ENCODE measurements at regions not wholly inside any gene's neighbourhood (a gene's known extent, or its start where the extent isn't known, plus 50 kb on each side); places are given as distances from the start of the nearest gene placed in this dataset.

DNA sequence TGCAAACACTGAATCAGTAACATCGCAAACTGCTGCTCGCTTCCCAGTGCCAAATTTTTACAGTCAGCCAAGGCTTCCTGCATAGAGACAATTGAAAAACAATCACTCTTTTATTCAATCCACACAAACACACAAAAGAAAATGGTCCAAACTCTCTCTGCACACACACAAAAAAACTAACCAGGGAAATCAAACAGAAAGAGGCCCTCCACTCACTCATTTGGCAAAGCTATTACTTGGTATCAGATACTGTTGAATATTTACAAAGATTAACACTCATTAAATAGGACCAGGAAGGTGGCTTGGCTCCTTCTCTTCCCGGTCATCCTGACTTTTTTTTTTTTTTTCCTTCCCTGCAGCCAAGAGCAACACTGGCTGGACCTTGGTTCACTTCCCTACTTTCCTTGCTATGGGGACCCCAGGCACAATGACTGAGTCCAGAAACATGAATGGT is 62.4 kb upstream of the SPATA12 start:
- Histone ChIP-seq H3K27me3 (ENCODE audit: control insufficient read depth, insufficient read depth, low read length) (no peaks in the 10 kb centered on the region), H3K36me3 (ENCODE audit: control insufficient read depth, insufficient read depth, low read length) (no peaks in the 10 kb centered on the region), H3K4me3 (ENCODE audit: low read depth, low read length) (no peak overlapping the region)
- no peak for DNase-seq (ENCODE audit: low read depth)
- CTCF ChIA-PET = interaction anchor here (0.8 to 5.0 kb wide), 8 partner anchors 8 to 298 kb away, joined by 3 to 53 read pairs (median 6); partner anchors contain the start of gene ARHGEF3
- POLR2A ChIA-PET = no interaction called here
- no peak for TF ChIP-seq CTCF (IDR thresholded peaks at IDR 0.05; ENCODE audit: insufficient read depth, low read depth, low read length)

DNA sequence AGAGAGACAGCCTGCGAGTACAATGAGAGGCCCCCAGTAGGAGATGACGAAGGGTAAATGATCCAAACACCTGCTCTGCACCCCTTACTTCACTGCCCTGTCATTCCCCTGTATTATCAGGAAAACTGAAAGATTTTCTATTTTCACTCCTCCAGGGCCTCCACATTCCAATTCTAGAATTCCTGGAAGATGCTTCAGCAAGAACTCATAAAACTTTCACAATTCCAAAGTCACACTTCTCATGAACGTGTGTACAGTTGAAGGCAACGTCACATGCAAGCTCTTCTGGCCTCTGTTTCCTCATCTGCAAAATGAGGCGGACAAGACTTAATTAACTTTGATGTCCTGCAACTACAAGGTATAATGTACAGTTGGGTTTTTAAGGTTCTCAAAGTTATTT is 62.8 kb upstream of the SPATA12 start:
- no peaks in the 10 kb centered on the region for H3K36me3 ChIP-seq (ENCODE audit: control insufficient read depth, insufficient read depth, low read length)
- ChIA-PET POLR2A (no interaction called here), CTCF (interaction anchor here (0.8 to 5.0 kb wide), 8 partner anchors 9 to 298 kb away, joined by 3 to 53 read pairs (median 6); partner anchors contain the start of gene ARHGEF3)
- no peak for TF ChIP-seq CTCF (IDR thresholded peaks at IDR 0.05; ENCODE audit: insufficient read depth, low read depth, low read length)
- no peaks in the 10 kb centered on the region for H3K27me3 ChIP-seq (ENCODE audit: control insufficient read depth, insufficient read depth, low read length)
- H3K4me3 ChIP-seq (ENCODE audit: low read depth, low read length) = no peak overlapping the region
- no peak for DNase-seq (ENCODE audit: low read depth)

GRCh38 chr3:56997041-56997440 is 63.4 kb upstream of the SPATA12 start:
- Histone ChIP-seq H3K36me3 (ENCODE audit: control insufficient read depth, insufficient read depth, low read length) (no peaks in the 10 kb centered on the region), H3K27me3 (ENCODE audit: control insufficient read depth, insufficient read depth, low read length) (peaks cover 1% of the 10 kb centered on the region; the same call in 1 of the 2 replicates), H3K4me3 (ENCODE audit: low read depth, low read length) (no peak overlapping the region)
- POLR2A ChIA-PET = no interaction called here
- CTCF ChIA-PET = interaction anchor here (0.9 to 5.0 kb wide), 10 partner anchors 9 to 295 kb away, joined by 3 to 53 read pairs (median 6); partner anchors contain the start of gene ARHGEF3
- no peak for TF ChIP-seq CTCF (IDR thresholded peaks at IDR 0.05; ENCODE audit: insufficient read depth, low read depth, low read length)
- DNase-seq (ENCODE audit: low read depth) = no peak

GRCh38 chr3:56994391-56994790 is 66.1 kb upstream of the SPATA12 start:
- no peak for DNase-seq (ENCODE audit: low read depth)
- H3K36me3 ChIP-seq (ENCODE audit: control insufficient read depth, insufficient read depth, low read length) = no peaks in the 10 kb centered on the region

DNA sequence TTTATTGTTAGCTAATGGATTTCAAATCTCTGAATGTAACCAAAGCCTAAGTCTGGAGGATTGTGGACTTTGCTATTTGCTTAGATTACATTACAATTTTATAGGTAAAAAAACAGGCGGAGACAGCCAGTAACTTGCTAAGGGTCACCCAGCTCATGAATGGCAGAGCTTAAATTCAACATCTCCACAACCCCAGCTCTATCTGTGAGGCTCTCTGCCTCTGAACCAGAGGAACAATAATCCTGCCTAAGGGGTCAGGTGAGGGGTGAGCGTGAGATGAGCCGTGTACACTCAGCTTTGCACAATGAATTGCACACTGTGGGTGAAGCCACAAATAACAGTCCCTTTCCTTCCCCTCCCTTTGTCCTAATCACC is 69.8 kb upstream of the SPATA12 start:
- POLR2A ChIA-PET = no interaction called here
- CTCF ChIA-PET = interaction anchor here (0.7 to 6.7 kb wide), 4 partner anchors 17 to 288 kb away, joined by 3 to 141 read pairs (median 56); partner anchors contain the start of gene ARHGEF3
- no peak for TF ChIP-seq CTCF (IDR thresholded peaks at IDR 0.05; ENCODE audit: insufficient read depth, low read depth, low read length)
- Histone ChIP-seq H3K4me3 (ENCODE audit: low read depth, low read length) (no peak overlapping the region), H3K36me3 (ENCODE audit: control insufficient read depth, insufficient read depth, low read length) (no peaks in the 10 kb centered on the region), H3K27me3 (ENCODE audit: control insufficient read depth, insufficient read depth, low read length) (peaks cover 11% of the 10 kb centered on the region)
- DNase-seq (ENCODE audit: low read depth) = no peak

More at GRCh38 chr3:56994391-56994790, 66.1 kb upstream of the SPATA12 start:
- H3K4me3 ChIP-seq (ENCODE audit: low read depth, low read length) = no peak overlapping the region
- ChIA-PET POLR2A (no interaction called here), CTCF (interaction anchor here (0.7 to 4.7 kb wide), 4 partner anchors 12 to 229 kb away, joined by 3 to 53 read pairs (median 3); no protein-coding TSS in a partner anchor)
- H3K27me3 ChIP-seq (ENCODE audit: control insufficient read depth, insufficient read depth, low read length) = peaks cover 9% of the 10 kb centered on the region
- no peak for TF ChIP-seq CTCF (IDR thresholded peaks at IDR 0.05; ENCODE audit: insufficient read depth, low read depth, low read length)
